ENCODE measurements at regions not wholly inside any gene's neighbourhood (a gene's known extent, or its start where the extent isn't known, plus 50 kb on each side); places are given as distances from the start of the nearest gene placed in this dataset.

DNA sequence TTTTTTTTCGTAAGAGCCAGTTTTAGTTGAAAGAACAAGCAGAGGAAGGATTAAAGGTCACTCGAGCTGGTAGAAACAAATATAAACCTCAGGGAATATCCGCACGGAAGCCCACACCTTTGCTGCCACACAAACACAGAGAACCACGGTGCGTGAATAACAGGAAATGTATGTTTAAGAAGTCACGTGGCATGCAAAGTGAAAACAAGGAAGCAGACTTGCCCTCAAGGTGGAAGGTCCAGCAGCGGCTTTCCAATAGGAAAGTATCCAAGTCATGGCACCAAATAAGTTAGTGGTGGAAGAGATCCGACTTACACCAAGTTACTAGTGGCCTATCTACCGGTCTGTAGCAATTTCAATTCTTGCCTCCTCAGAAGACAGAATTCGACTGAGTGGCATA lies 215.5 kb downstream of the HHIP start:
- no peak for TF ChIP-seq CTCF (optimal IDR thresholded peaks at IDR 0.05 in 1 of 3, IDR thresholded peaks at IDR 0.05 in 1 of 3, conservative IDR thresholded peaks at IDR 0.05 in 1 of 3; ENCODE audit: extremely low read depth in 1 of 3, insufficient read depth in 2 of 3, low read length in 3 of 3)
- TF ChIP-seq EZH2 (IDR thresholded peaks at IDR 0.05; ENCODE audit: low read length), result no peak

Measured in keratinocyte (primary cell).